GM12878 (cell line): ENCODE measurements at regions not wholly inside any gene's neighbourhood (a gene's known extent, or its start where the extent isn't known, plus 50 kb on each side); places are given as distances from the start of the nearest gene placed in this dataset.

ENCODE experiments used
- ATAC-seq: fragments of 200-7000 bp; cut with Tn5 transposase; 3 replicates; pipeline ENCODE4 v1.9.1; 2020; ENCODE audit warnings: mild to moderate bottlenecking, moderate library complexity
- BruUV-seq: library from RNA; stranded (reverse); fragments of 400-500 nt; replicated peaks from 2 replicates; lab custom pipeline; 2021; lab: Mats Ljungman, UMichigan
- CTCF ChIA-PET: fragments of 300-600 bp; sonication (Branson Sonifier 250); formaldehyde crosslinking; extraction: SDS; loops from one replicate; lab custom pipeline; 2021; ENCODE audit warnings: inconsistent platforms; lab: Yijun Ruan, JAX
- POLR2A ChIA-PET: fragments of 350-600 bp; formaldehyde crosslinking; extraction: SDS; loops from one replicate; lab custom pipeline; 2021; ENCODE audit warnings: inconsistent platforms; lab: Charles Lee
- RAD21 ChIA-PET: fragments of 300-600 bp; sonication (Branson Sonifier 250); formaldehyde crosslinking; loops from one replicate; lab custom pipeline; 2023; ENCODE audit warnings: antibody characterized with exemption; ENCODE audit not compliant: unreplicated experiment; lab: Charles Lee
- SMC1A ChIA-PET: fragments of 300-600 bp; sonication (Branson Sonifier 250); formaldehyde crosslinking; loops from one replicate; lab custom pipeline; 2023; ENCODE audit not compliant: unreplicated experiment, uncharacterized antibody; lab: Charles Lee
- DNase-seq: peaks from one replicate; pipeline ENCODE4 v3.0.0-alpha.2; 2011; ENCODE audit warnings: low read depth, low spot score
- FAIRE-seq: peaks from 3 replicates; lab custom pipeline; 2011; peaks lifted over from hg19 to GRCh38; lab: Jason Lieb, UNC
- H2AFZ ChIP-seq: 2 replicates; pipeline ENCODE4 v1.6.0; 2011; ENCODE audit warnings: low read depth, low read length, control low read depth; ENCODE audit not compliant: control insufficient read depth
- H3K27ac ChIP-seq: 2 replicates; pipeline ENCODE4 v1.5.1; 2011; ENCODE audit warnings: control low read depth; ENCODE audit not compliant: control insufficient read depth, insufficient read depth
- H3K27me3 ChIP-seq, 2 experiments: replicated peaks in 1 of 2; 2 replicates each; pipeline versions ENCODE4 v1.6.0 to v1.6.1; 2011; ENCODE audit warnings: low read length in 1 of 2; ENCODE audit not compliant: control insufficient read depth in 2 of 2, insufficient read depth in 2 of 2
- H3K36me3 ChIP-seq, 2 experiments: 2 replicates each; pipeline ENCODE4 v1.5.1; 2011; ENCODE audit warnings: low read length in 1 of 2; ENCODE audit not compliant: control insufficient read depth in 2 of 2, insufficient read depth in 2 of 2
- H3K4me1 ChIP-seq: 2 replicates; pipeline ENCODE4 v1.6.1; 2011; ENCODE audit warnings: mild to moderate bottlenecking, low read length, moderate library complexity, mixed read lengths; ENCODE audit not compliant: control insufficient read depth, insufficient read depth
- H3K4me2 ChIP-seq: 2 replicates; pipeline ENCODE4 v1.6.0; 2011; ENCODE audit warnings: control low read depth; ENCODE audit not compliant: control insufficient read depth, insufficient read depth
- H3K4me3 ChIP-seq: fragments of 200-600 bp; sonication (generic); 2 replicates; pipeline ENCODE4 v1.5.1; 2016
- H3K79me2 ChIP-seq: 2 replicates; pipeline ENCODE4 v1.6.0; 2011; ENCODE audit warnings: low read length; ENCODE audit not compliant: control insufficient read depth, insufficient read depth
- H3K9ac ChIP-seq: 2 replicates; pipeline ENCODE4 v1.8.0; 2011; ENCODE audit warnings: low read length, control low read depth, mixed read lengths; ENCODE audit not compliant: control insufficient read depth, insufficient read depth
- H3K9me3 ChIP-seq: replicated peaks from 3 replicates; pipeline ENCODE4 v1.5.1; 2011; ENCODE audit warnings: mild to moderate bottlenecking, low read length; ENCODE audit not compliant: control insufficient read depth, insufficient read depth
- H4K20me1 ChIP-seq: 2 replicates; pipeline ENCODE4 v1.6.0; 2011; ENCODE audit not compliant: control insufficient read depth, insufficient read depth
- BACH1 ChIP-seq: fragments of 450-650 bp; IDR thresholded peaks from 2 replicates; pipeline ENCODE4 v1.6.1; 2017; ENCODE audit warnings: mild to moderate bottlenecking, borderline replicate concordance
- BCL3 ChIP-seq: IDR thresholded peaks from 2 replicates; pipeline ENCODE4 v1.6.1; 2011; ENCODE audit warnings: borderline replicate concordance, low read depth, mild to moderate bottlenecking, moderate library complexity, low read length; ENCODE audit not compliant: insufficient read depth, poor library complexity, severe bottlenecking
- CEBPZ ChIP-seq: fragments of 150-350 bp; IDR thresholded peaks from 2 replicates; pipeline ENCODE4 v1.6.1; 2016; ENCODE audit warnings: low read depth, low read length
- EGR1 ChIP-seq, 2 experiments: IDR thresholded peaks; 1 replicate in 1 of 2; 2 replicates in 1 of 2; pipeline ENCODE4 v1.6.1; 2011 to 2012; ENCODE audit warnings: low read depth in 2 of 2, low read length in 2 of 2, borderline replicate concordance in 1 of 2, mild to moderate bottlenecking in 1 of 2, moderate library complexity in 1 of 2
- PML ChIP-seq: IDR thresholded peaks from 2 replicates; pipeline ENCODE4 v1.6.1; 2012; ENCODE audit warnings: low read length, inconsistent platforms
- RAD21 ChIP-seq: IDR thresholded peaks from 2 replicates; pipeline ENCODE4 v1.6.1; 2011; ENCODE audit warnings: mild to moderate bottlenecking, low read depth, low read length, moderate library complexity; ENCODE audit not compliant: insufficient read depth
- SP1 ChIP-seq: IDR thresholded peaks from one replicate; pipeline ENCODE4 v1.6.1; 2011; ENCODE audit warnings: low read depth, low read length
- YY1 ChIP-seq: IDR thresholded peaks from 2 replicates; pipeline ENCODE4 v1.6.1; 2011; ENCODE audit warnings: low read depth, mild to moderate bottlenecking, low read length
- ZBTB33 ChIP-seq: fragments of 450-650 bp; IDR thresholded peaks from 2 replicates; pipeline ENCODE4 v1.6.1; 2017; ENCODE audit warnings: mild to moderate bottlenecking
- WGBS: methylation state at CpG from one replicate; pipeline ENCODE4 v1.1.6; 2016; ENCODE audit warnings: low lambda C conversion rate; ENCODE audit not compliant: insufficient replicate concordance, insufficient coverage; ENCODE audit errors: missing lambda C conversion rate; 5-methylcytosine and 5-hydroxymethylcytosine counted together
- in situ Hi-C: fragments of 300-500 bp; cut with MboI; formaldehyde crosslinking; loops from 9 replicates; pipeline ENCODE4 v1.14.3; 2018; ENCODE audit warnings: mixed read lengths
- intact Hi-C: fragments of 100-400 bp; cut with micrococcal nuclease; formaldehyde crosslinking; loops from one replicate; pipeline ENCODE4 v1.14.2; 2022; ENCODE audit not compliant: unreplicated experiment

- no peak for TF ChIP-seq RAD21
- TF ChIP-seq ZBTB33 = no peak
- no peak for TF ChIP-seq CEBPZ
- no peak for TF ChIP-seq YY1
- no peak for TF ChIP-seq BACH1
- TF ChIP-seq PML = no peak
- TF ChIP-seq EGR1 (IDR thresholded peaks at IDR 0.05; ENCODE audit: borderline replicate concordance in 1 of 2, low read depth in 2 of 2, low read length in 2 of 2) = no peak
- TF ChIP-seq SP1 = no peak
- no peak for TF ChIP-seq BCL3
- Histone ChIP-seq H3K36me3 (no peaks in the 10 kb centered on the region), H3K79me2 (no peaks in the 10 kb centered on the region), H3K4me3 (no peak overlapping the region), H3K9ac (no peak overlapping the region), H2AFZ (no peak overlapping the region), H3K27ac (no peak overlapping the region), H3K27me3 (no peaks in the 10 kb centered on the region; a peak in 1 of 4 replicates), H4K20me1 (no peaks in the 10 kb centered on the region), H3K4me2 (no peak overlapping the region), H3K9me3 (no peaks in the 10 kb centered on the region), H3K4me1 (no peaks in the 10 kb centered on the region)
- no peak for ATAC-seq
- intact Hi-C loops = loop anchor here (5.0 kb wide), 1 partner anchor 391 kb away; no protein-coding TSS in a partner anchor
- WGBS = 95% methylated on average over 2 of the region's 2 CpGs
- POLR2A ChIA-PET = interaction anchor here (0.6 kb wide), 1 partner anchor 1883 kb away, joined by 4 read pairs; no protein-coding TSS in a partner anchor
- RAD21 ChIA-PET = no interaction called here
- in situ Hi-C loops = no loop called here
- no TSS peak for BruUV-seq
- FAIRE-seq = no peak
- SMC1A ChIA-PET = no interaction called here
- CTCF ChIA-PET = interaction anchor here (2.0 kb wide), 1 partner anchor 97 kb away, joined by 7 read pairs; no protein-coding TSS in a partner anchor
- DNase-seq = no peak
Observed at GRCh38 chr1:48106049-48106448, 108.9 kb upstream of the TRABD2B start.
